ENCODE measurements at regions not wholly inside any gene's neighbourhood (a gene's known extent, or its start where the extent isn't known, plus 50 kb on each side); places are given as distances from the start of the nearest gene placed in this dataset.
"Not testable (repeated sequence)": the region's sequence is repeated elsewhere in the genome, so short reads cannot be mapped to it uniquely, and the experiment has no call there.

DNA sequence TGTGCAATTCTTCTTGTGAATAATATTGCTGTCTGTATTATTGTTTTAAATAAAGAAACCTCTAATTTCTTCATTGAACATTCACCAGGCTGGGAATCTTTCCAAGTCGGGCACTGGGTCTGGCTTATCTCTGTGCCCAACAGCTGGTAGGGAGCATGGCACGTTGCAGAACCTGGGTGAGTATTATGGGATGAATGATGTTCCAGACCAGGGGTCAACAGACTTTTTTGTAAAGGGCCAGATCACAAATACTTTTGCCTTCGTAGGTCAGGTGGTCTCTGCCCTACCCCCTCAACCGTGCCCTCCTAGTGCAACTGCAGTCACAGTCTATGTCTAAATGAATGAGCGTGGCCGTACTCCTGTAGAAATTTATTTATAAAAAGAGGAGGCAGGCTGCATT lies 81.6 kb upstream of the FOXQ1 start:
- no peak for DNase-seq

GRCh38 chr6:1229808-1230207 lies 82.1 kb upstream of the FOXQ1 start:
- no peak for DNase-seq

DNA sequence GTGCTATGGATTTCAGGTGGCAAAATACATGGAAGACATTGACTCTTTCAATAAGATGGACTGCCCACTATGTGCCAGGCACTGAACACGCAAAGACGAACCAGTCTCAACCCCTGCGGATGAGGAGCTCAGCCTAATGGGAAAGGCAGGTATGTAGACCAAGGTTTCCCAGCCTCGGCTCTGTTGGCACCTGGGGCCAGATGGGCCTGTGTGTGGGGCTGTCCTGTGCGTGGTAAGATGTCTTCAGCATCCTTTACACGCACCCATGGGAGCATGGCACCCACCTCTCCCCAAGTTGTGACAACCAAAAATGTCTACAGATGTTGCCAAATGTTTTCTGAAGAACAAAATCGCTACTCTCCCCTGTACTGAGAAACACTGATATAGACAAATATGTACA lies 82.6 kb upstream of the FOXQ1 start:
- DNase-seq = no peak

- DNase-seq = no peak
Measured at GRCh38 chr6:1228754-1229191, 83.1 kb upstream of the FOXQ1 start.

DNA sequence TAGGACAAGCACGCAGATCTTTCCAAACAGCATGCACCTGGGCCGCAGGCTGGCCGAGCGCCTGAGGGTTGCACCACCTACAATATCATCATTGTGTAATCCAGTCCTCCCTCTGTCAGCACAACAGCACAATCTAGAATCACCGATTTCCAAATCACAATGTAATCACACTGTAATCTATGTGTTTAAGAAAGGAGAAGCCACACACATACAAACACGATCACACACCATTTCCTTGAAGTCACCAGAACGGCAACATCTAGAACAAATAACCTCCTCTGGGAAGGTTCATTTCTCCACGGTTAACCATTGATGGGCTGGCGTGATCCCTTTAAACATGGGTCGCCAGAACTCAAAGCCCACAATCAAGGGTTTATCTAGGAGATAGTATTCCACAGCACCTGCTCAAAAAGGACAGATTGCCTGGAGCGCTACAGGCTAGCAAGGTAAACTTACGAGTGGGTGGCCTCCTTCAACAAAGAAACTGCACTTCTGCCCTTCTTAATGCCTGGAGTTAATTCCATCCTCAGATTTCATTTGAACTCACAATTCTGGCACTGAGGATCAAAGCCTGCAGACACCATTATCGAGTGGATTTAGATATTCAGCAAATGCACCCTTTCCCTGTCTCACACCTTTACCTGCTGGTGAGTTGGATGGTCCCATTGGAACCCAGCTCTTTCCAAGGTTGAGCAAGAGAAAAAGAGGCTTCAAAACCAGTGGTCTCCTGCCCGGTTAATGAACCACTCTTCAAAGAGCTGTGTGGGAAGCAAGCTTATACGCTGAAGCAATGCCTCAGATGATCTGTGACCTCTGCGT lies 83.8 kb upstream of the FOXQ1 start:
- no peak for DNase-seq

- no peak for DNase-seq
Measured at GRCh38 chr6:1227600-1227934, 84.3 kb upstream of the FOXQ1 start.

DNA sequence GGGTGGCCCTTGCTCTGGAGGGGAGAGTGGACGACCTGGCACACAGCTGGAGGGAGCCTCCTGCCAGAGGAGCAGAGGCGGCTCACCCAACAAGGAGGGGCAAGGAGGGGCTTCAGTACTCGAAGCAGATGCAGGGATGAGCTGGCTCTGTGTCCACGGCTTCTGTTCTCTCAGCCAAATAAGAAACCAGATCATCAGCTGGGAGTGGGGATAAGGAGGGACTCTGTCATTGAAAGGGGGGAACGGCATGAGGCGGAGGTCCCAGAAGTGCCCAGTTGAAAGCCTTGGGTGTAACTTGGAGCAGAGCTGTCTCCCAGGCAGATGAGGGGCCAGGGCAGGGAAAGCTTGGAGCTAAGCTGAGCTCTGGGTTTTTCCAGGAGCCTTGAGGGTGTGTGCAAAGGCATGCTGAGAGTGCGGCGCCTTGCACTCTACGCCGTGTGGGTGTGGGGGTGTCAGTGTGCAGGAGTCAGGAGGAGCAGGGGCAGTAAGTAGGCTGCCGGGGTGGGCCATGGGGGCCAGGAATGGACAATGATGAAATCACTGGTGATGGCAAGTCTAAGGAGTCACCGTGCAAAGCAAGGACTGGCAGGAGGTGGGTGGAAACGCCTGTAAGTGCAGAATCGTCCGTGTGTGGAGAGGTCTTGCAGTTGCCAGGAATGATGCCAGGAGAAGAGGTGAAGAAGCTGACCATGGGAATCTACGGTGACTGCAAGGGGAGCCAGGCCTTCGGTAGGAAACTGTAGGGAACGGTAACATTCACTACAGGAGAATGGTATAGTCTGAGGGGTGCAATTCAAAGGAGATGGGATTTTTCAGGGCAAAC lies 85.4 kb upstream of the FOXQ1 start:
- no peak for DNase-seq

DNA sequence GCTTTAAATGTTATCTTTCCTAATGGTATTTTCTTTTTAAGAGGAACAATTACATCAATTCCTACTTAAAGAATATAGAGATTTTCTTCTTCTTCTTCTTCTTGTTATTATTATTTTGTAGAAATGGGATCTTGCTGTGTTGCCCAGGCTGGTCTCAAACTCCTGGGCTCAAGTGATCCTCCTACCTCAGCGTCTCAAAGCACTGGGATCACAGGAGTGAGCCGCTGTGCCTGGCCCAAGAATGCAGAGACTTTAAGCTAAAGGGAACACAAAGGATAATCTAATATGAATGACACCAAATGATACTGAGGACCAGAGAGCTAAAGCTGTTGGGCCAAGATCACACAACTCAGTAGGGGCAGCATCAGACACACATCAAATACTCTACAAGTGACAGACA lies 87.4 kb upstream of the FOXQ1 start:
- DNase-seq = no peak

- DNase-seq = no peak
Measured at GRCh38 chr6:1222728-1223595, 88.9 kb upstream of the FOXQ1 start.

DNA sequence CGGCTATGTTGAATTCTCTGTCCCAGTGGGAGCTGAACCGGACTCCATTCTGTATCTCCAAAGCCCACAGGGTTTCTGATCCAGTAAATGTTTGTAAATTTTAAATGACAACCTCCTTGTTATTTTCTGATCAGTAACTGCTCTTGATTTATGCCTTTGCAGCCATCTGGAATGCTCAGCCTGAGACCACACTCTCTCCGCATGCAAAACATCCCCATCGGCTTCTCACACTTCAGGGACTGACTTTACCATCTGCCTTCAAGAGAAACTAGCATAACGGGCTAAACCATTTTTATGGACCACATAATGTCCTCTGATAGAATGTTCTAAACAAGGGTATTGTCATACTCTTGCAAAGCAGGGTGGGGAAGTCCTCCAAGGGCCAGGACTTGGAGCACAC lies 94.5 kb upstream of the FOXQ1 start:
- DNase-seq = no peak

- DNase-seq = no peak
Measured at GRCh38 chr6:1216488-1216974, 95.4 kb upstream of the FOXQ1 start.

DNA sequence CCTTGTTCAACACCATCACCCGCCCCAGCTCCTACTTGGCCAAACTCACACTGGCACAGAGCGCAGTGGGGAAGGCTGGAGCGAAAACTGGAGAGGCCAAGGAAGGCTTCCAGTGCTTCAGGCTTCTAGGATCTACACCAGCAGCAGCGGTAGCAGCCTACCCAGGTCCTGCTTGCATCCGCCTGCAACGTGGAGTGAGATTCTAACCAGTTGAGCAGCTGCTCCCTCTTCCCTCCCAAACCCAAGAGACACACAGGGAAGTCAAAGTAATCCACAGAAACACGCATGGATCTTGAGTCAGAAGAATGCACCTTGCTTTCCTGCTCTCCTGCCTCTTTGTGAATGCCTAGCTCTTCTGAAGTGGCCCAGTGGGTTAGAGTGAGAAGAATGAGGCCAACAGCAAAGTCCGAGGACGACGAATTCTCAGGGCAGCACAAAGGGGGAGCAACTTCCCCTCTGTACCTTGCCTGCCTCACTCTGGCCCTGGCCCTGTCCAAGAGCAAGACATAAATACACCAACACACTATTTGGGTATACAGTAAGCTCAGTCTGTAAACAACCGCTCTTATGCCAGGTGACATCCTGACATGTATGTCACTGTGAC lies 95.9 kb upstream of the FOXQ1 start:
- DNase-seq = no peak

DNA sequence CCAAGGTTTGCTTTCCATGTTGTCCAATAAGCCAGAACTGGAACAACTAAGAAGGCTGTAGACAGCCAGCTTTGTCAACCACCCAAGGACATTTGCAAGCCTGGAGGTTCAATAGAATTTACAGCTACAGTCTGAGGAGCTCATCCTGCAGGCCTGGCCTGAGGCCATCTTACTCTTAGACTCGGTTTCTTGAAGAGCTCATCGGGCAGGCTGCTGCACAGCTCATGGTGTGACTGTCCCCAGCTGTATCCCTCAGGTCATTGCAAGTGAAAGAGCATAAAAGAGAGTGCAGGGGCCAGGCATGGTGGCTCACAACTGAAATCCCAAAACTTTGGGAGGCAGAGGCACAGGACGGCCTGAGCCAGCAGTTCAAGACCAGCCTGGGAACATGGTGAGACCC lies 96.9 kb upstream of the FOXQ1 start:
- DNase-seq = no peak

DNA sequence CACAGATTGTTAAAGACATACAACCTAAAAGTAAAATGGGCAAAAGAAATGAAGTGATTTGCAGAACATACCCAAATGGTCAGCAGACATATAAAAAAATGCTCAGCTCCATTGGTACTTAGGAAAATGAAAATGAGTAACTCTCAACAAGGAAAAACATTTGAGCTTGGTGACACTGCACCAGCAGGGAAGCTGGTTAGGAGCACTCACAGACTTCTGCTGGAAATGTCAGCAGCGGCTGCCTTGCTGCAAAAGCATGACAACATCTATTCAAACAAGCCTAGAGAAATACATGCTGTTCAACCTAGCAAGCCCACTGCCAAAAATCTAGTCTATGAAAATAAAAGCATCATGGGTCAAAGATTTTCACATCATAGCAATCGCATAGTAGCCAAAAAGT lies 99.0 kb upstream of the FOXQ1 start:
- no peak for DNase-seq

DNA sequence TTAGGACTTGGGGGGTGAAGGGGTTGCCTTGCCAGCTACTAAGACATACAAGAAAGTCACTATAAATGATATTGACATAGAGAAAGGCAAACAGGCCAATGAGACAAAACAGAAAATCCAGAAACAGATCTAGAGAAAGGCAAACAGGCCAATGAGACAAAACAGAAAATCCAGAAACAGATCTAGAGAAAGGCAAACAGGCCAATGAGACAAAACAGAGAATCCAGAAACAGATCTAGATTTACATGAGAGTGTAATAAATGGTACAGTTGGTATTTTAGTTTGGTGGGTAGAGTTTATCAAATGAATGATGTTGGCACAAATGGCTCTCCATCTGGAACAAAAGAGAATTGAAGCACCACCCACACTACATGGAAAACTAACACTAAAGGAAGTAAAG lies 99.8 kb upstream of the FOXQ1 start:
- DNase-seq = not testable (repeated sequence)

DNA sequence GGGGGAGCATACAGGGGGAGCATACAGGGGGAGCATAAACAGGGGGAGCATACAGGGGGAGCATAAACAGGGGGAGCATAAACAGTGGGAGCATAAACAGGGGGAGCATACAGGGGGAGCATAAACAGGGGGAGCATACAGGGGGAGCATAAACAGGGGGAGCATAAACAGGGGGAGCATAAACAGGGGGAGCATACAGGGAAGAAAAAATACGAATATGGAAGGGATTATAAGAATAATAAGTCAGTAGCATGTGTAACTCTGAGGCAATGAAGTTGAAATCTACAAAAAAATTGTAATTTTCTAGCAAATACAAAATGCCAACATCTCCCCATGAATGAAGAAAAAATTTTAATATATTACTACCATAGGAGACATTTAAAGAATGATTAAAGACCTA lies 101.3 kb upstream of the FOXQ1 start:
- DNase-seq = not testable (repeated sequence)

DNA sequence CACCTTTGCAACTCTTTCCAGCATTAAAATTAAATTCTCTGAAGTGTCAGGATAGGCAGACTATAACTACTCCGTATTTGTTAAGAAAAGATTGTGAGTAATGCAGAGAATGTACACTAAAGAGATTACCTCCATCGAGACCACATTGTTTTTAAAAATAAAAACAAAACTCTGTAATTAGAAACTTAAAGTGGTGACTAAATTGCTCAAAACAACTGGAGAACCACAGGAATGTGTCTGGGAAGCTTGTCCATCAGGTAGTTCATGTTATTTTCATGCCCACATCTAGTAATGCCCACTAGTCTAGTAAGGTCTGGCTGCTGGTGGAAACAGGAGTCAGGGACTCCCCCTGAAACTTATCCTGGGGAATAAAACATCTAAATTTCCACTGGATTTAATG lies 103.0 kb upstream of the FOXQ1 start:
- no peak for DNase-seq

DNA sequence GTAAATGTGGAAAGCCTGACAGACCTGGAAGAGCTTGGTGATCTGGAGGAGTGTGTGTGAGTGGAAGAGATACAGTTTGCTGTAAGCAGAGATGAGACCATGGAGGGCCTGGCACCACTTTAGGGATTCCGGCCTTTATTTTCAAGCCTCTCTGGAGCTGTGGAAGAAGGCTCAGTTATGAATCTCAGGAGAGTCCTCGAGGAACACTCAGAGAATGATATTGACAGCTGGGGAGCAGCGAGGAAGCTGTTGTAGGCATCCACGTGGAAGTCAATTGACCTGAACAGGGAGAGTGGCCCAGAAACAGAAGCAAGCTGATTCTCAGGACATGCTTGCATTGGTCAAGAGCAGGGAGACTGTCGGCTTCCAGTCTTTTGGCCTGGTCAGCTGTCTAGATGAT lies 108.4 kb upstream of the FOXQ1 start:
- DNase-seq = no peak

DNA sequence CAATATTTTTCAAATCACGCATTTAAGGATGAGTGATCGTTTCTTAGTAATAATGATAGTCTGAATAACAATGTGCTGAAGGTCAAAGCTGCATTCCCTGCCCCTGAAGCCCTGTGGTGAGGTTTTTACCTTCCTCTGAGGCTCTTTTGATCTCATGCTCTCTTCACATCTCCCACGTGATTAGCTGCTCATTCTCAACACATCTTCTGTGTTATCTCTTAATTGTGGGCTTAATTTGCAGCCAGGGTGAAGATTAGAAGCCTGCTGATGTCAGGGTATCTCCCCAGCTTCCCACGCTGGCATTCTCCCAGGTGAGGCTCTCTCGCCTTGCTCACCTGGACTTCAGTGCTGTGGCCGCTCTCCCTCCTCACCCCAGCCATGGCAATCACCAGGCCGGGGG lies 109.7 kb upstream of the FOXQ1 start:
- no peak for DNase-seq

DNA sequence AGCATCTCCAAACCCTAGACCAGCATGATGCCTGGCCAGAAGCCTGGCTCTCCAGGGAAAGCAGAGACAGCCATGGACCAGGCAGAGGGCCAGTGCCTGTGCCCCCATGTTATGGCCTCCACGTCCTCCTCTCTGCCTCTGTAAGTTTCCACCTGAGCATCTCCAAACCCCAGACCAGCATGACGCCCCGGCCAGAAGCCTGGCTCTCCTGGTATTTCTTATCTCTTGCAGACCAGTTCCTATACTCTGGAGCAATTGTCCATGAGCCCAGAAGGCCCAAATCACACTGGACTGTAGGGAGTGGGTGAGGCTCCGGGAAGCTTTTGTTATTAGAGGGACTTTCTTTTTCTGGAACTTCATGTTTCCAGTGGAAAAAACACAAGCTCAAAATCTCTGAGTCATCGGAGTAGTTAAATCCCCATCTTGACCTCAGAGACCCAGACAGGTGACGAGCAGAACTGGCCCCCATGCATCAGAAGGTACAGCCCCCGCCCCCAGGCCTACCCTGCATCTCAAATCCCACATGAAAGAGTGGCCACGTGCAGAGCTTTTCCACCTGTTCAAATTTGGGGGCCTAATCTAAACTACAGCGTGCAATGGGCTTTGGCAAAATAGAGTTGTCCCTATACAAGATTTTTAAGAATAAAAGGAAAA lies 110.2 kb upstream of the FOXQ1 start:
- DNase-seq = no peak

- DNase-seq = no peak
Measured at GRCh38 chr6:1200409-1201101, 111.3 kb upstream of the FOXQ1 start.

DNA sequence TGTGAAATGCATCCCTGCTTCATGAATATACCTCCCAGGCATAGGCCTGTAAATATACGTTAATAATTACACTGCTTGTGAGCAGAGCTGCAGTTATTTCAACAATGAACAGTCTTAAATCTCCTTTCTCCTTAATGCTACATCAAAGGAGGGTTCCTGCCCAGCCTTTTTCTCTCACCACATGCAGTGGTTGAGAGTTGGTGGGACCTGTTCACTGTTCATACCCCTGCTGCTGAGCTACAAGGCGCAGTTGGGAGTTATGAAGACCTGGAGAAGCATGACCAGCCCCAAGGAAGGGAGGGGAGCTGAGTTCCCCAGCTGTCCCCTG lies 111.9 kb upstream of the FOXQ1 start:
- no peak for DNase-seq
